ENCODE measurements at regions not wholly inside any gene's neighbourhood (a gene's known extent, or its start where the extent isn't known, plus 50 kb on each side); places are given as distances from the start of the nearest gene placed in this dataset.

GRCh38 chrX:96424007-96424406, 260.6 kb upstream of the DIAPH2 start:
- no peak for TF ChIP-seq POLR2A (IDR thresholded peaks at IDR 0.05; ENCODE audit: low read length)
- peak; percentile 85 to 87 for TF ChIP-seq CEBPB (IDR thresholded peaks at IDR 0.05)
- no peak for TF ChIP-seq RAD21 (conservative IDR thresholded peaks at IDR 0.05 in 1 of 2, IDR thresholded peaks at IDR 0.05 in 1 of 2)
- no peak for TF ChIP-seq MAFK (IDR thresholded peaks at IDR 0.05; ENCODE audit: partially characterized antibody)
